A673 (cell line): ENCODE measurements at regions not wholly inside any gene's neighbourhood (a gene's known extent, or its start where the extent isn't known, plus 50 kb on each side); places are given as distances from the start of the nearest gene placed in this dataset.

Experiments used
- BruUV-seq: library from RNA; stranded (reverse); fragments of 400-500 nt; replicated peaks from 2 replicates; lab custom pipeline; 2021; lab: Mats Ljungman, UMichigan
- CTCF ChIA-PET: fragments of 300-600 bp; sonication (Branson Sonifier 250); formaldehyde crosslinking; loops from one replicate; lab custom pipeline; 2022; ENCODE audit warnings: antibody characterized with exemption; lab: Charles Lee
- POLR2A ChIA-PET: fragments of 300-600 bp; sonication (Branson Sonifier 250); formaldehyde crosslinking; loops from one replicate; lab custom pipeline; 2022; ENCODE audit warnings: antibody characterized with exemption; ENCODE audit not compliant: low non-redundant PET; lab: Charles Lee
- DNase-seq: peaks from one replicate; pipeline ENCODE4 v3.0.0-alpha.2; 2015; ENCODE audit warnings: low spot score
- H3K27ac ChIP-seq: fragments of 200-600 bp; sonication (generic); 2 replicates; pipeline ENCODE4 v1.5.1; 2016; ENCODE audit warnings: mixed run types, low read depth, mild to moderate bottlenecking, mixed read lengths, antibody characterized with exemption, low read length; ENCODE audit not compliant: poor library complexity, severe bottlenecking
- H3K27me3 ChIP-seq: fragments of 200-600 bp; sonication (generic); replicated peaks from 2 replicates; pipeline ENCODE4 v1.6.1; 2017; ENCODE audit warnings: mixed run types, low read depth, mild to moderate bottlenecking, mixed read lengths, antibody characterized with exemption, low read length; ENCODE audit not compliant: insufficient read depth, poor library complexity
- H3K36me3 ChIP-seq: fragments of 200-600 bp; sonication (generic); 2 replicates; pipeline ENCODE4 v1.6.1; 2016; ENCODE audit warnings: mixed run types, mild to moderate bottlenecking, mixed read lengths, antibody characterized with exemption, low read length; ENCODE audit not compliant: insufficient read depth, poor library complexity, severe bottlenecking
- H3K4me1 ChIP-seq: fragments of 200-600 bp; sonication (generic); 2 replicates; pipeline ENCODE4 v1.6.1; 2017; ENCODE audit warnings: mixed run types, mild to moderate bottlenecking, mixed read lengths, antibody characterized with exemption, low read length; ENCODE audit not compliant: insufficient read depth, poor library complexity, severe bottlenecking
- H3K4me3 ChIP-seq: fragments of 200-600 bp; sonication (generic); 2 replicates; pipeline ENCODE4 v1.5.1; 2016; ENCODE audit warnings: low read depth, mixed run types, mild to moderate bottlenecking, mixed read lengths, low read length; ENCODE audit not compliant: poor library complexity, severe bottlenecking
- H3K9me3 ChIP-seq: fragments of 200-600 bp; sonication (generic); 2 replicates; pipeline ENCODE4 v1.6.1; 2016; ENCODE audit warnings: mixed run types, low read depth, mild to moderate bottlenecking, mixed read lengths, antibody characterized with exemption, low read length; ENCODE audit not compliant: poor library complexity, severe bottlenecking
- EZH2 ChIP-seq: fragments of 200-600 bp; sonication (generic); IDR thresholded peaks from 2 replicates; pipeline ENCODE4 v1.6.1; 2017; ENCODE audit warnings: borderline replicate concordance, low read depth, mild to moderate bottlenecking, mixed read lengths, antibody characterized with exemption, low read length; ENCODE audit not compliant: poor library complexity, severe bottlenecking
- intact Hi-C: fragments of 100-400 bp; cut with micrococcal nuclease; formaldehyde crosslinking; loops from one replicate; pipeline ENCODE4 v1.10.0; 2022; ENCODE audit not compliant: unreplicated experiment
- TF ChIP-seq, protein P1 (sequence below): fragments of 300-800, 200-600 bp; sonication (generic); conservative IDR thresholded peaks from 2 replicates; pipeline ENCODE4 v1.5.1; 2017; ENCODE audit warnings: low read depth, mild to moderate bottlenecking, antibody characterized with exemption, low read length, moderate library complexity, mixed read lengths

DNA sequence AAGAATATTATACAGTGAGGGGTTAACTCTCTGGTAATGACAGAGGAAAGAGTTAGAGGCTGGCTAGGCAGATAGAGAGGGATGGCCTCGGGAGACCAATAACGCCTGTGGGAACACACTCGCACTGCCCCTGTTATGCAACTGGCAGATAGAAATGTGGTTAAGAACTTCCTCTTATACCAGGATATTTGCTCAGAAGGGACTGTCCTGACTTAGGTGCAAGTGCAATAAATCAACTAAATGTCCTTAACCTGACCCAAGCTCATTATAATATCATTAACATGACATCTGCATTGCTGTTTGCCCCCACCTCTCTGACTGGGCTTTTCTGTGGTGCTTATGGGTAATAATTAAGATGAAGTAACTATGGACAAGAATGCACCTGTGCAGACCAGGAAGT, 1518.0 kb downstream of the NCAM2 start:
- CTCF ChIA-PET: no interaction called here
- H3K27ac ChIP-seq: no peak overlapping the region
- POLR2A ChIA-PET: no interaction called here
- BruUV-seq: no TSS peak
- no peaks in the 10 kb centered on the region for H3K9me3 ChIP-seq
- intact Hi-C loops: no loop called here
- H3K4me1 ChIP-seq: no peaks in the 10 kb centered on the region
- TF ChIP-seq, protein P1, sequence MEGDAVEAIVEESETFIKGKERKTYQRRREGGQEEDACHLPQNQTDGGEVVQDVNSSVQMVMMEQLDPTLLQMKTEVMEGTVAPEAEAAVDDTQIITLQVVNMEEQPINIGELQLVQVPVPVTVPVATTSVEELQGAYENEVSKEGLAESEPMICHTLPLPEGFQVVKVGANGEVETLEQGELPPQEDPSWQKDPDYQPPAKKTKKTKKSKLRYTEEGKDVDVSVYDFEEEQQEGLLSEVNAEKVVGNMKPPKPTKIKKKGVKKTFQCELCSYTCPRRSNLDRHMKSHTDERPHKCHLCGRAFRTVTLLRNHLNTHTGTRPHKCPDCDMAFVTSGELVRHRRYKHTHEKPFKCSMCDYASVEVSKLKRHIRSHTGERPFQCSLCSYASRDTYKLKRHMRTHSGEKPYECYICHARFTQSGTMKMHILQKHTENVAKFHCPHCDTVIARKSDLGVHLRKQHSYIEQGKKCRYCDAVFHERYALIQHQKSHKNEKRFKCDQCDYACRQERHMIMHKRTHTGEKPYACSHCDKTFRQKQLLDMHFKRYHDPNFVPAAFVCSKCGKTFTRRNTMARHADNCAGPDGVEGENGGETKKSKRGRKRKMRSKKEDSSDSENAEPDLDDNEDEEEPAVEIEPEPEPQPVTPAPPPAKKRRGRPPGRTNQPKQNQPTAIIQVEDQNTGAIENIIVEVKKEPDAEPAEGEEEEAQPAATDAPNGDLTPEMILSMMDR: no peak
- no peak for TF ChIP-seq EZH2
- H3K36me3 ChIP-seq: no peaks in the 10 kb centered on the region
- peak; percentile 17 for DNase-seq
- no peaks in the 10 kb centered on the region for H3K27me3 ChIP-seq
- no peak overlapping the region for H3K4me3 ChIP-seq

DNA sequence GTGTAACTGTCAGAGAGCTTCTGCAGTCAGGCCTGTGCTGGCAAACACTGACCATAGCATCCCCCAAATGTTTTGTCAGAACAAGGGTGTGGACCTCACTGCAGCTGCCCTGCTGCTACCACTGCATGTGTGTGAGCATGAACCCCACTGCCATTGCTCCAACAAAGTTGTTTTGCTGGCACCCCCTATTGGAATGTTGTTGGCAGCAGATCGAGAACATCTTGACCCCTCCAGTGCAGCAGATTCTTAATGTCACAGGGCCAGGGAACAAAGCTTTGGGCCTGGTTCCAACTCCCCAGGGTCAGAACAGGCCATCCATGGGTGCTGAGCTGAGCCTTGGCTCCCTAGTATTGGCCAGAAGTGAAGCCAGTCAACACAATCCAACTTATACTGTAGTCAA, 1537.4 kb downstream of the NCAM2 start:
- ChIA-PET POLR2A (no interaction called here), CTCF (no interaction called here)
- no peak for TF ChIP-seq EZH2
- TF ChIP-seq, protein P1: no peak
- H3K27ac ChIP-seq: no peak overlapping the region
- H3K9me3 ChIP-seq: peaks cover 21% of the 10 kb centered on the region
- no peak overlapping the region for H3K4me3 ChIP-seq
- H3K4me1 ChIP-seq: no peaks in the 10 kb centered on the region
- no TSS peak for BruUV-seq
- H3K36me3 ChIP-seq: peaks cover 5% of the 10 kb centered on the region
- DNase-seq: no peak
- H3K27me3 ChIP-seq: no peaks in the 10 kb centered on the region
- intact Hi-C loops: no loop called here

DNA sequence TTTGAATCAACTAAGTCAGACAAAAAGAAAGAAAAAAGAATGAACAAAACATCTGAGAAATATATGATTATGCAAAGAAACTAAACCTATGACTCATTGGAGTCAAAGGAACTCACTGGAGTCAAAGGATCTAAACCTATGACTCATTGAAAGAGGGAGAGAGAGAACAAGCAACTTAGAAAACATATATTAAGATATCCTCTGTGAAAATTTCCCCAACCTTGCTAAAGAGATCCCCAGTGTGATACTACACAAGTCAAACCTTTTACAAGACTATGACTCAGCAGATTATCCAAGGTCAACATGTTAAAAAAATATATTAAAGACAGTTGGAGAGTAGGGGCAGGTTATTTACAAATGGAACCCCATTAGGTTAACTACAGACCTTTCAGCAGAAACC, 1538.3 kb downstream of the NCAM2 start:
- intact Hi-C loops: no loop called here
- POLR2A ChIA-PET: interaction anchor here (0.6 kb wide), 1 partner anchor 142 kb away, joined by 7 read pairs; no protein-coding TSS in a partner anchor
- peak; percentile 68 for DNase-seq
- no peak for TF ChIP-seq EZH2
- TF ChIP-seq, protein P1: no peak
- CTCF ChIA-PET: no interaction called here
- H3K27ac ChIP-seq: no peak overlapping the region
- H3K9me3 ChIP-seq: peaks cover 21% of the 10 kb centered on the region
- H3K4me1 ChIP-seq: no peaks in the 10 kb centered on the region
- H3K27me3 ChIP-seq: no peaks in the 10 kb centered on the region
- H3K36me3 ChIP-seq: peaks cover 5% of the 10 kb centered on the region
- no TSS peak for BruUV-seq
- H3K4me3 ChIP-seq: no peak overlapping the region
